ENCODE measurements at regions not wholly inside any gene's neighbourhood (a gene's known extent, or its start where the extent isn't known, plus 50 kb on each side); places are given as distances from the start of the nearest gene placed in this dataset.

GRCh38 chr13:34011552-34012085 is 193.7 kb downstream of the RFC3 start:
- no peak for TF ChIP-seq CTCF (IDR thresholded peaks at IDR 0.05; ENCODE audit: extremely low read depth, missing control alignments)
- no peak for DNase-seq (ENCODE audit: low spot score)

DNA sequence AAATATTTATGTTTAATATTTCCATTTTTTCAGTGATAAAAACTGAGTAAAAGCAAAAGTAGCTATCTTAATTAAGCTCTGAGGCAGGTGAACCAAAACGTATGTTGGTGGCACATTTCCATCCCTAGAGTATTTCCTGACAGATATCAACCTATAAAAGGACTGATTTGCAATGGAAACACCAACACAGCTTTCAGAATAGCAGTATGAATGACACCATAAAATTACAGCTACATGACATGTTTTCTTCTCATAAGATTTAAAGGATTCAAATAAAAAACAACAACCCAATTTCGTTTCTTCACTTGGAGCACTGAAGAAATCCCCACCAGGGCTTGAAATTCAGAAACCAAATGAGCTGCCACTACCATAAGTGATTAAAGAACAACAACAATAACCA is 194.4 kb downstream of the RFC3 start:
- no peak for TF ChIP-seq CTCF (IDR thresholded peaks at IDR 0.05; ENCODE audit: extremely low read depth, missing control alignments)
- DNase-seq (ENCODE audit: low spot score), result no peak

DNA sequence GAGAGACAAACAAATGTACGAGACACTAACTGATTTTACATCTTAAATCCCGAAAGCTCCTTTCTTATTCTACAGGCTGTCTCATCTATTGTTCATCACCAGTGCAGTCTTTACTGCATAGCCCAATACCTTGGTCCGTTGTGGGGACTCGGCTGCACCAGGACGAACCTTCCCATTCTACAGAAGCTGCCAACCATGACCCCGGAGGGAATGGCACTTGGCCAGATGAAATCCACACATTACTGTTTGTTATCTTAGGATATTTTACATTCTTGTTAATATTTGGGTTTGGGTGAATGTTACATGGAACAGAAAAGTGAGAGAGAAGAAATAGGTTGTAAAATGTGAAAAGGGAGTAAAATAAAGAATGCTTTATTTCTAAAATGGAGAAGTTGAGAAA is 195.1 kb downstream of the RFC3 start:
- no peak for DNase-seq (ENCODE audit: low spot score)
- no peak for TF ChIP-seq CTCF (IDR thresholded peaks at IDR 0.05; ENCODE audit: extremely low read depth, missing control alignments)

- DNase-seq (ENCODE audit: low spot score), result no peak
- no peak for TF ChIP-seq CTCF (IDR thresholded peaks at IDR 0.05; ENCODE audit: extremely low read depth, missing control alignments)
Observed at GRCh38 chr13:34017231-34017630, 199.3 kb downstream of the RFC3 start.

DNA sequence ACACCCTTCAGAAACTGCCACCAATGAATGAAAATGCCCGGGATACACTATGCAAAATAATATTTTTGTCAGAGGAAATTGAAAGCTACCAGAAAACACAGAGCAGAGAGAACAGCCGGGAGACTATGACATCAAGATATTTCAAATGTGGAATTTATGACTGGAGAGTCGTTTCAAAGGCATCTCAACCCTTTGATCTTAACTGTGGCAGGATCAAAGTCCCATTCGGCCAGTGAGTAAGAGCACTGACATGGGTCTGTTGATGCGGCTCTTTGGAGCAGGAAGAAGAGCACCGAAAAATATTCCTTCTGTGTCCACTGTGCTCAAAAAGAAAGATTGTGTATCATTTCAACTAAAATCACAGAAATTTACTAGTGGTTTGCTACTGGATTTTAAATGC is 201.9 kb downstream of the RFC3 start:
- DNase-seq (ENCODE audit: low spot score), result no peak
- no peak for TF ChIP-seq CTCF (IDR thresholded peaks at IDR 0.05; ENCODE audit: extremely low read depth, missing control alignments)

GRCh38 chr13:34020388-34020787 is 202.4 kb downstream of the RFC3 start:
- DNase-seq (ENCODE audit: low spot score), result no peak
- no peak for TF ChIP-seq CTCF (IDR thresholded peaks at IDR 0.05; ENCODE audit: extremely low read depth, missing control alignments)

- DNase-seq (ENCODE audit: low spot score), result no peak
- no peak for TF ChIP-seq CTCF (IDR thresholded peaks at IDR 0.05; ENCODE audit: extremely low read depth, missing control alignments)
Observed at GRCh38 chr13:34021619-34022018, 203.7 kb downstream of the RFC3 start.
